ENCODE measurements at regions not wholly inside any gene's neighbourhood (a gene's known extent, or its start where the extent isn't known, plus 50 kb on each side); places are given as distances from the start of the nearest gene placed in this dataset.

DNA sequence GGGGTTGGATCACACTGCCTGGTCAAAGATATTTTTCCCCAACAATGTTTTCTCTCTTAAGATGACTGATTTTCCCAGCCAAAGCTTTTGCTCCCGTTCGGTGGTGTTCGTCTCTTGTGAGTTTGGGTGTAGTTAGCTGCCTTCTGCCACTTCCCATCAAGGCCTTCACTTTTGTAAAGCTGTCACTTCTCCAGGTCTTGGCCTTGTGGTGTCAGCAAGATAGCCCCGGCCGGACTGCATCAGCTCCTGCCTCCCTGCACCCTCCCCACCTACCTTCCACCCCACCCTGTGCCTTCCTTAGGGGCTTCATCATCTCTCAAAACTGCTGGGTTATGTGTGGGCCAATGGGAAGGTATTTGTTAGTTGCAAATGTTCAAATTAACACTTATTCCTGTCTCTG lies 228.9 kb downstream of the BCL11A start:
- Histone ChIP-seq H3K36me3 (ENCODE audit: low read depth) (no peaks in the 10 kb centered on the region), H3K79me2 (ENCODE audit: low read depth) (no peaks in the 10 kb centered on the region), H3K4me2 (no peak overlapping the region), H4K20me1 (ENCODE audit: insufficient read depth) (no peaks in the 10 kb centered on the region), H2AFZ (no peak overlapping the region), H3K27ac (no peak overlapping the region), H3K9me3 (ENCODE audit: insufficient read depth, low read depth) (no peaks in the 10 kb centered on the region), H3K4me3 (no peak overlapping the region), H3K4me1 (replicated peaks; ENCODE audit: insufficient read depth) (no peaks in the 10 kb centered on the region), H3F3A (ENCODE audit: insufficient read depth, low read depth) (no peaks in the 10 kb centered on the region), H3K9me2 (ENCODE audit: insufficient read depth) (no peaks in the 10 kb centered on the region), H3K27me3 (ENCODE audit: insufficient read depth, low read depth) (peaks cover 52% of the 10 kb centered on the region)
- BruUV-seq (replicated peaks), result no TSS peak
- intact Hi-C loops (cut with micrococcal nuclease; ENCODE audit: unreplicated experiment), result no loop called here
- TF ChIP-seq, protein P1, sequence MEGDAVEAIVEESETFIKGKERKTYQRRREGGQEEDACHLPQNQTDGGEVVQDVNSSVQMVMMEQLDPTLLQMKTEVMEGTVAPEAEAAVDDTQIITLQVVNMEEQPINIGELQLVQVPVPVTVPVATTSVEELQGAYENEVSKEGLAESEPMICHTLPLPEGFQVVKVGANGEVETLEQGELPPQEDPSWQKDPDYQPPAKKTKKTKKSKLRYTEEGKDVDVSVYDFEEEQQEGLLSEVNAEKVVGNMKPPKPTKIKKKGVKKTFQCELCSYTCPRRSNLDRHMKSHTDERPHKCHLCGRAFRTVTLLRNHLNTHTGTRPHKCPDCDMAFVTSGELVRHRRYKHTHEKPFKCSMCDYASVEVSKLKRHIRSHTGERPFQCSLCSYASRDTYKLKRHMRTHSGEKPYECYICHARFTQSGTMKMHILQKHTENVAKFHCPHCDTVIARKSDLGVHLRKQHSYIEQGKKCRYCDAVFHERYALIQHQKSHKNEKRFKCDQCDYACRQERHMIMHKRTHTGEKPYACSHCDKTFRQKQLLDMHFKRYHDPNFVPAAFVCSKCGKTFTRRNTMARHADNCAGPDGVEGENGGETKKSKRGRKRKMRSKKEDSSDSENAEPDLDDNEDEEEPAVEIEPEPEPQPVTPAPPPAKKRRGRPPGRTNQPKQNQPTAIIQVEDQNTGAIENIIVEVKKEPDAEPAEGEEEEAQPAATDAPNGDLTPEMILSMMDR (conservative IDR thresholded peaks at IDR 0.05), result no peak
- TF ChIP-seq EZH2 (IDR thresholded peaks at IDR 0.05; ENCODE audit: low read depth), result no peak
- ChIA-PET CTCF (no interaction called here), POLR2A (ENCODE audit: unreplicated experiment) (no interaction called here)
- DNase-seq, result no peak

GRCh38 chr2:60321816-60322215 lies 231.6 kb downstream of the BCL11A start:
- TF ChIP-seq, protein P1 (conservative IDR thresholded peaks at IDR 0.05), result no peak
- no peak for TF ChIP-seq EZH2 (IDR thresholded peaks at IDR 0.05; ENCODE audit: low read depth)
- H3K79me2 ChIP-seq (ENCODE audit: low read depth), result no peaks in the 10 kb centered on the region
- no peaks in the 10 kb centered on the region for H3K4me1 ChIP-seq (replicated peaks; ENCODE audit: insufficient read depth)
- intact Hi-C loops (cut with micrococcal nuclease; ENCODE audit: unreplicated experiment), result no loop called here
- H3K36me3 ChIP-seq (ENCODE audit: low read depth), result no peaks in the 10 kb centered on the region
- no peak overlapping the region for H3K4me2 ChIP-seq
- H3K27me3 ChIP-seq (ENCODE audit: insufficient read depth, low read depth), result peaks cover 78% of the 10 kb centered on the region
- H3K27ac ChIP-seq, result no peak overlapping the region
- BruUV-seq (replicated peaks), result no TSS peak
- CTCF ChIA-PET, result no interaction called here
- POLR2A ChIA-PET (ENCODE audit: unreplicated experiment), result no interaction called here
- H2AFZ ChIP-seq, result no peak overlapping the region
- no peaks in the 10 kb centered on the region for H3F3A ChIP-seq (ENCODE audit: insufficient read depth, low read depth)
- no peaks in the 10 kb centered on the region for H3K9me3 ChIP-seq (ENCODE audit: insufficient read depth, low read depth)
- H3K4me3 ChIP-seq, result no peak overlapping the region
- H4K20me1 ChIP-seq (ENCODE audit: insufficient read depth), result no peaks in the 10 kb centered on the region
- no peak for DNase-seq
- H3K9me2 ChIP-seq (ENCODE audit: insufficient read depth), result no peaks in the 10 kb centered on the region

- H3K27ac ChIP-seq, result no peak overlapping the region
- H2AFZ ChIP-seq, result no peak overlapping the region
- H3K27me3 ChIP-seq (ENCODE audit: insufficient read depth, low read depth), result peaks cover 87% of the 10 kb centered on the region
- no peaks in the 10 kb centered on the region for H3K36me3 ChIP-seq (ENCODE audit: low read depth)
- no peaks in the 10 kb centered on the region for H3K79me2 ChIP-seq (ENCODE audit: low read depth)
- no peak for DNase-seq
- TF ChIP-seq EZH2 (IDR thresholded peaks at IDR 0.05; ENCODE audit: low read depth), result no peak
- TF ChIP-seq, protein P1 (conservative IDR thresholded peaks at IDR 0.05), result no peak
- H3K4me2 ChIP-seq, result no peak overlapping the region
- H3K9me2 ChIP-seq (ENCODE audit: insufficient read depth), result no peaks in the 10 kb centered on the region
- H3K9me3 ChIP-seq (ENCODE audit: insufficient read depth, low read depth), result no peaks in the 10 kb centered on the region
- ChIA-PET CTCF (no interaction called here), POLR2A (ENCODE audit: unreplicated experiment) (no interaction called here)
- no peaks in the 10 kb centered on the region for H3K4me1 ChIP-seq (replicated peaks; ENCODE audit: insufficient read depth)
- no peak overlapping the region for H3K4me3 ChIP-seq
- H3F3A ChIP-seq (ENCODE audit: insufficient read depth, low read depth), result no peaks in the 10 kb centered on the region
- H4K20me1 ChIP-seq (ENCODE audit: insufficient read depth), result no peaks in the 10 kb centered on the region
- intact Hi-C loops (cut with micrococcal nuclease; ENCODE audit: unreplicated experiment), result no loop called here
- no TSS peak for BruUV-seq (replicated peaks)
Observed at GRCh38 chr2:60320724-60321123, 232.7 kb downstream of the BCL11A start.

Data from PC-9 (cell line).